AG04450 (cell line): ENCODE measurements at regions not wholly inside any gene's neighbourhood (a gene's known extent, or its start where the extent isn't known, plus 50 kb on each side); places are given as distances from the start of the nearest gene placed in this dataset.

Source experiments
- CTCF ChIA-PET: fragments of 300-600, 350-600 bp; formaldehyde crosslinking; extraction: SDS; loops from one replicate; lab custom pipeline; 2022; ENCODE audit warnings: antibody characterized with exemption, inconsistent platforms; lab: Charles Lee
- POLR2A ChIA-PET: fragments of 350-600 bp; formaldehyde crosslinking; extraction: SDS; loops from one replicate; lab custom pipeline; 2021; ENCODE audit warnings: antibody characterized with exemption, inconsistent platforms; lab: Yijun Ruan, JAX
- DNase-seq: peaks from one replicate; pipeline ENCODE4 v3.0.0-alpha.2; 2011; ENCODE audit warnings: low read depth, low spot score
- H3K27ac ChIP-seq: one replicate; pipeline ENCODE4 v1.5.1; 2012; ENCODE audit warnings: low read depth, low read length, control low read depth
- H3K27me3 ChIP-seq: one replicate; pipeline ENCODE4 v1.6.0; 2012; ENCODE audit warnings: low read length; ENCODE audit not compliant: control insufficient read depth, insufficient read depth
- H3K4me3 ChIP-seq: 2 replicates; pipeline ENCODE4 v1.5.1; 2011; ENCODE audit warnings: mild to moderate bottlenecking, low read depth, low read length, control low read depth
- H3K9me3 ChIP-seq: 2 replicates; pipeline ENCODE4 v1.5.1; 2012; ENCODE audit warnings: low read length; ENCODE audit not compliant: control insufficient read depth, insufficient read depth
- TF ChIP-seq, protein P1 (sequence below): IDR thresholded peaks from 2 replicates; pipeline ENCODE4 v1.5.1; 2011; ENCODE audit warnings: low read depth, low read length, control low read depth, inconsistent platforms

GRCh38 chr4:120348948-120349347 is 282.3 kb upstream of the MAD2L1 start:
- TF ChIP-seq, protein P1, sequence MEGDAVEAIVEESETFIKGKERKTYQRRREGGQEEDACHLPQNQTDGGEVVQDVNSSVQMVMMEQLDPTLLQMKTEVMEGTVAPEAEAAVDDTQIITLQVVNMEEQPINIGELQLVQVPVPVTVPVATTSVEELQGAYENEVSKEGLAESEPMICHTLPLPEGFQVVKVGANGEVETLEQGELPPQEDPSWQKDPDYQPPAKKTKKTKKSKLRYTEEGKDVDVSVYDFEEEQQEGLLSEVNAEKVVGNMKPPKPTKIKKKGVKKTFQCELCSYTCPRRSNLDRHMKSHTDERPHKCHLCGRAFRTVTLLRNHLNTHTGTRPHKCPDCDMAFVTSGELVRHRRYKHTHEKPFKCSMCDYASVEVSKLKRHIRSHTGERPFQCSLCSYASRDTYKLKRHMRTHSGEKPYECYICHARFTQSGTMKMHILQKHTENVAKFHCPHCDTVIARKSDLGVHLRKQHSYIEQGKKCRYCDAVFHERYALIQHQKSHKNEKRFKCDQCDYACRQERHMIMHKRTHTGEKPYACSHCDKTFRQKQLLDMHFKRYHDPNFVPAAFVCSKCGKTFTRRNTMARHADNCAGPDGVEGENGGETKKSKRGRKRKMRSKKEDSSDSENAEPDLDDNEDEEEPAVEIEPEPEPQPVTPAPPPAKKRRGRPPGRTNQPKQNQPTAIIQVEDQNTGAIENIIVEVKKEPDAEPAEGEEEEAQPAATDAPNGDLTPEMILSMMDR: no peak
- ChIA-PET POLR2A (no interaction called here), CTCF (no interaction called here)
- Histone ChIP-seq H3K4me3 (no peak overlapping the region), H3K27me3 (no peaks in the 10 kb centered on the region), H3K27ac (no peak overlapping the region), H3K9me3 (no peaks in the 10 kb centered on the region)
- no peak for DNase-seq

DNA sequence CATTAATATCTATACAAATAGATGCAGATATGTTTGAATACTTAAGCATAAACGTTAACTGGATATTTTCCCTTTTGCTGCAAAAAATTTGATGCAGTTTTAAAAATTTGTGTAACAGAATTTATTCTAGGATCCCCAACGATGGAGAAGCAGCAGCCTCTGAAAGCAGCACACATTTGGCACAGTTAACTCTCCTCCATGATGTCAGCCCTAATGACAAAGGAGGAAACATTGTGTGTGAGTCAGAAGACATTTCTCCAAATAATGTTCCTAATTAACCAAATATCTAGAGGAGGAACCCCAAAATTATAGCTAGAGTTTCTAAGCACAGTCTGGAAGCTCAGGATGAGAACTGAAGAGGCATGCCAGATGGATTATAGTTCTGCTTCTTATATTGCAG is 281.9 kb upstream of the MAD2L1 start:
- CTCF ChIA-PET: no interaction called here
- no peak overlapping the region for H3K4me3 ChIP-seq
- DNase-seq: no peak

GRCh38 chr4:120331486-120332370 is 265.1 kb upstream of the MAD2L1 start:
- Histone ChIP-seq H3K4me3 (no peak overlapping the region), H3K27me3 (no peaks in the 10 kb centered on the region), H3K27ac (no peak overlapping the region), H3K9me3 (no peaks in the 10 kb centered on the region)
- ChIA-PET CTCF (no interaction called here), POLR2A (no interaction called here)
- TF ChIP-seq, protein P1: no peak
- DNase-seq: no peak

More for the DNA sequence above, 281.9 kb upstream of the MAD2L1 start:
- no peaks in the 10 kb centered on the region for H3K9me3 ChIP-seq
- TF ChIP-seq, protein P1: no peak
- POLR2A ChIA-PET: no interaction called here
- H3K27ac ChIP-seq: no peak overlapping the region
- H3K27me3 ChIP-seq: no peaks in the 10 kb centered on the region

DNA sequence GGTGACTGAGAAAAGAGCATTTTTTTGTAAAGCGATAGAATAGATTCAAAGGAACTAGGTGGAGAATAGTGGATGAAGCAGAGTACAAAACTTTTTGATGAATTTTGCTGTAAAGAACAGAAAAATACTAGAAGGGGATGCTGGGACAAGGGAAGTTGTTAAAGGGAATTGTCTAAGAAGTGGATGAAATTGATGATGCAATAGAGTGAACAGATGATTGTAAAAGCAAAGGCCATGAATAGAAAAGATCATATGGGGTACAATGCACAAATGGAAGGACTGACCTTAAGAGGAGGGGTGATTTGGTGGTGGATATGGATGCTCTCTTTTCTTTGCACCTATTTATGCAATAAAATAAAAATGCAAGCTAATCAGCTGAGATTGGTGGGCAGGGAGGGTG is 262.7 kb upstream of the MAD2L1 start:
- H3K4me3 ChIP-seq: no peak overlapping the region
- ChIA-PET POLR2A (no interaction called here), CTCF (no interaction called here)
- no peaks in the 10 kb centered on the region for H3K27me3 ChIP-seq
- DNase-seq: no peak
- no peak overlapping the region for H3K27ac ChIP-seq
- H3K9me3 ChIP-seq: no peaks in the 10 kb centered on the region
- TF ChIP-seq, protein P1: no peak

DNA sequence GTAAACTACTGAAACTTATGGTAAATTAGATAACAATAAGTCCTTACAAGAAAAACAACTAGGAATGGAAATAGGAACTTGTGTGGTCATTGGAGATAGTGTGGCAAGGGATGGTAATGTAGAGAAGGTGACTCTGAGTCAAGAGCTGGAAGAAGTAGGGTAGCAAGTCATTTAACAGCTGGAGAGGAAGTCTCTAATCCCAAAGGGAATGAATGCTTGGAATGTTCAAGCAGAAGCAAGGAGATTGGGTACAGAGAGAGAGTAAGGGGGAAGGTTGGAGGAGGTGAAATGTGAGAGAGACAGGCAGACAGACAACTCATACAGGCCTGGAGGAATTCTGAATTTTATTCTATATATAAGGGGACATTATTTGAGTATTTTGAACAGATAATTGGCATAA is 260.6 kb upstream of the MAD2L1 start:
- no peak for DNase-seq
- Histone ChIP-seq H3K4me3 (no peak overlapping the region), H3K9me3 (no peaks in the 10 kb centered on the region), H3K27ac (no peak overlapping the region), H3K27me3 (no peaks in the 10 kb centered on the region)
- POLR2A ChIA-PET: no interaction called here
- TF ChIP-seq, protein P1: no peak
- CTCF ChIA-PET: no interaction called here
